Nephron progenitor cell (in vitro differentiated cells): ENCODE measurements at regions not wholly inside any gene's neighbourhood (a gene's known extent, or its start where the extent isn't known, plus 50 kb on each side); places are given as distances from the start of the nearest gene placed in this dataset.

ENCODE experiments used
- DNase-seq: peaks from one replicate; pipeline ENCODE4 v3.0.0; 2021
- H3K27ac Mint-ChIP-seq: 2 replicates; pipeline ENCODE4 v1.8.0; 2021; ENCODE audit warnings: mild to moderate bottlenecking, moderate library complexity, mixed read lengths
- H3K27me3 Mint-ChIP-seq: 2 replicates; pipeline ENCODE4 v1.8.0; 2021; ENCODE audit warnings: mild to moderate bottlenecking, low read depth, mixed read lengths; ENCODE audit not compliant: poor library complexity
- H3K36me3 Mint-ChIP-seq: 2 replicates; pipeline ENCODE4 v1.8.0; 2021; ENCODE audit warnings: low read depth, mixed read lengths
- H3K4me1 Mint-ChIP-seq: 2 replicates; pipeline ENCODE4 v1.8.0; 2021; ENCODE audit warnings: mixed read lengths
- H3K4me3 Mint-ChIP-seq: 2 replicates; pipeline ENCODE4 v1.8.0; 2021; ENCODE audit warnings: mild to moderate bottlenecking, moderate library complexity, mixed read lengths
- H3K9me3 Mint-ChIP-seq: 2 replicates; pipeline ENCODE4 v1.8.0; 2021; ENCODE audit warnings: mild to moderate bottlenecking, moderate library complexity, mixed read lengths
- CTCF ChIP-seq: fragments of 200-600 bp; sonication (generic); IDR thresholded peaks from 2 replicates; pipeline ENCODE4 v1.5.0; 2021; ENCODE audit warnings: antibody characterized with exemption

- Mint-ChIP-seq H3K27me3 (peaks cover 45% of the 10 kb centered on the region), H3K27ac (no peak overlapping the region), H3K36me3 (peaks cover 5% of the 10 kb centered on the region), H3K4me3 (no peak overlapping the region), H3K9me3 (peaks cover 6% of the 10 kb centered on the region), H3K4me1 (peaks cover 17% of the 10 kb centered on the region)
- TF ChIP-seq CTCF: no peak
- DNase-seq: no peak
Observed at GRCh38 chr22:27525711-27526110, 275.8 kb downstream of the MN1 start.

DNA sequence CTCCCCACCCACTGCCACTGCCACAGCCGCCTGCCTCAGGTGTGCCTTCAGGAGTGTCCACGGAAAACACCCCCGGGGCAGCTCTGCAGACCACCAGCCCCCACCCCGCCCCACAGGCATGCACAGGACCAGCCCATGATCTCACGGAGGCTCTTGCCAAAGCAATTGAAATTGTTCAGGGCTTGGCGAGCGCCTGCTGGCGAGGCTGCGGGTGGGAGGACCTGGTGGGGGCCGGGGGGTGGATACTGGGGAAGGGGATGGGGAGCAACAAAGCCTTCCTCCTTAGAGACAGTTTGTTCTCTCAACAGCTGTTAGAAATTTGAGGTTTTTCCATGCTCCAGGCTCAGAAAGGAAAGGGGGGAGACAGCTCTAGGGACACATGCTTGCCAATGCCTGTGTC, 274.7 kb downstream of the MN1 start:
- peaks cover 50% of the 10 kb centered on the region for H3K27me3 Mint-ChIP-seq
- H3K4me1 Mint-ChIP-seq: peaks cover 17% of the 10 kb centered on the region
- no peak for TF ChIP-seq CTCF
- H3K36me3 Mint-ChIP-seq: peaks cover 5% of the 10 kb centered on the region
- no peak overlapping the region for H3K27ac Mint-ChIP-seq
- no peak for DNase-seq
- H3K4me3 Mint-ChIP-seq: no peak overlapping the region
- peaks cover 10% of the 10 kb centered on the region for H3K9me3 Mint-ChIP-seq

GRCh38 chr22:27531782-27532530, 269.6 kb downstream of the MN1 start:
- Mint-ChIP-seq H3K36me3 (peaks cover 5% of the 10 kb centered on the region), H3K4me3 (no peak overlapping the region), H3K9me3 (peaks cover 10% of the 10 kb centered on the region), H3K27ac (no peak overlapping the region), H3K4me1 (peaks cover 37% of the 10 kb centered on the region), H3K27me3 (peaks cover 28% of the 10 kb centered on the region)
- no peak for DNase-seq
- TF ChIP-seq CTCF: no peak

DNA sequence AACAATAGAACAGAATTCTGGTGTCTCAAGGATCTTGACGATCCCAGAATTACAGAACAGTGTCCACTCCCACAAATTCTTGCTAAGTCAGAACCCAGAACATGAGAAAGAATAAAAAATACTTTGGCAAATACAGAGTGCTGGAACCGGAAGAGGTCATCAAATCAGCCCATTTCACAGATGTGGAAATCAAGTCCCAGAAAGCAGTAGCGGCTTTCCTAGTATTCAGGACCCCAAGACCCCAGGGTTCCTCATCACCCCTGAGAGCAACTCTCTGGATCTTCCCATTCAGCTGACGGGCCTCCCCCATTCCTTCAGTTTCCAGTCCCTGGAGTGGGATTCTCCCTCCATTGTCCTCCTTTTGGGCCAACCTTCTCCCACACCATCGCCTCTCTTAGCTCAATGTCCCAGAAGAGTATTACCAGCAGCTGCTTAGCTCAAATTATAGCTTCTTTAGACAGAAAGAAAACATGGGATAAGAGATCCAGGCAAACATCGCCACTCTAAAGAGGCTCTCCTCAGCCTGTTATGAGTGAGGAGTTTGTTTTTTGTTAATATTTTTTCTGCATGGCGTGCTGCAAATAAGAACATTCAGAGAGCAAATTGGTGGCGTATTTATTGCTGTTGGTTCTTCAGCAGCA, 268.3 kb downstream of the MN1 start:
- H3K4me1 Mint-ChIP-seq: peaks cover 45% of the 10 kb centered on the region
- no peak for DNase-seq

GRCh38 chr22:27534720-27535125, 266.8 kb downstream of the MN1 start:
- no peak for TF ChIP-seq CTCF
- Mint-ChIP-seq H3K27ac (no peak overlapping the region), H3K27me3 (peaks cover 10% of the 10 kb centered on the region), H3K9me3 (peaks cover 6% of the 10 kb centered on the region), H3K36me3 (no peaks in the 10 kb centered on the region), H3K4me1 (peaks cover 54% of the 10 kb centered on the region), H3K4me3 (no peak overlapping the region)
- no peak for DNase-seq

More for the DNA sequence above, 268.3 kb downstream of the MN1 start:
- no peak for TF ChIP-seq CTCF
- H3K4me3 Mint-ChIP-seq: no peak overlapping the region
- peaks cover 7% of the 10 kb centered on the region for H3K9me3 Mint-ChIP-seq
- peak overlapping the region; percentile 29 for H3K27ac Mint-ChIP-seq
- H3K36me3 Mint-ChIP-seq: peaks cover 5% of the 10 kb centered on the region
- peaks cover 19% of the 10 kb centered on the region for H3K27me3 Mint-ChIP-seq
